Caco-2 (cell line): ENCODE measurements at regions not wholly inside any gene's neighbourhood (a gene's known extent, or its start where the extent isn't known, plus 50 kb on each side); places are given as distances from the start of the nearest gene placed in this dataset.

Experiments used
- BruUV-seq: library from RNA; stranded (reverse); fragments of 400-500 nt; replicated peaks from 2 replicates; lab custom pipeline; 2021; lab: Mats Ljungman, UMichigan
- CTCF ChIA-PET: fragments of 300-600 bp; sonication (Branson Sonifier 250); formaldehyde crosslinking; loops from one replicate; lab custom pipeline; 2022; ENCODE audit warnings: antibody characterized with exemption; lab: Charles Lee
- POLR2A ChIA-PET: fragments of 300-600 bp; sonication (Branson Sonifier 250); formaldehyde crosslinking; loops from one replicate; lab custom pipeline; 2022; ENCODE audit warnings: antibody characterized with exemption; lab: Charles Lee
- DNase-seq, 2 experiments: peaks; one replicate each; pipeline versions ENCODE4 v3.0.0 to v3.0.0-alpha.2; 2020 to 2022
- H3K27me3 ChIP-seq: replicated peaks from 2 replicates; pipeline ENCODE4 v1.6.0; 2011; ENCODE audit warnings: low read length; ENCODE audit not compliant: control insufficient read depth, insufficient read depth
- H3K36me3 ChIP-seq: 2 replicates; pipeline ENCODE4 v1.5.1; 2011; ENCODE audit warnings: low read length; ENCODE audit not compliant: control insufficient read depth, insufficient read depth
- H3K4me1 ChIP-seq: fragments of 250-450 bp; sonication (Bioruptor Pico); 2 replicates; pipeline ENCODE4 v1.5.1; 2020; ENCODE audit warnings: mild to moderate bottlenecking
- H3K4me3 ChIP-seq: 2 replicates; pipeline ENCODE4 v1.5.1; 2011; ENCODE audit warnings: low read depth, mild to moderate bottlenecking, control low read depth, low read length
- H3K9me3 ChIP-seq: fragments of 250-450 bp; sonication (Bioruptor Pico); 2 replicates; pipeline ENCODE4 v1.5.1; 2020; ENCODE audit warnings: mild to moderate bottlenecking, moderate library complexity
- H3K27ac Mint-ChIP-seq: one replicate; pipeline ENCODE4 v1.8.0; 2022; ENCODE audit warnings: mixed read lengths; ENCODE audit not compliant: unreplicated experiment
- H3K27me3 Mint-ChIP-seq: one replicate; pipeline ENCODE4 v1.8.0; 2022; ENCODE audit warnings: mixed read lengths; ENCODE audit not compliant: insufficient read depth, unreplicated experiment
- H3K36me3 Mint-ChIP-seq: one replicate; pipeline ENCODE4 v1.8.0; 2022; ENCODE audit warnings: mild to moderate bottlenecking, mixed read lengths; ENCODE audit not compliant: insufficient read depth, unreplicated experiment
- H3K4me1 Mint-ChIP-seq: one replicate; pipeline ENCODE4 v1.8.0; 2022; ENCODE audit warnings: low read depth, mixed read lengths; ENCODE audit not compliant: unreplicated experiment
- H3K4me3 Mint-ChIP-seq: one replicate; pipeline ENCODE4 v1.8.0; 2022; ENCODE audit warnings: mild to moderate bottlenecking, moderate library complexity, mixed read lengths; ENCODE audit not compliant: unreplicated experiment
- H3K9me3 Mint-ChIP-seq: one replicate; pipeline ENCODE4 v1.8.0; 2022; ENCODE audit warnings: mixed read lengths; ENCODE audit not compliant: unreplicated experiment
- CTCF ChIP-seq, 2 experiments: fragments of 200-600 bp in 1 of 2; IDR thresholded peaks; 1 replicate in 1 of 2; 2 replicates in 1 of 2; pipeline versions ENCODE4 v1.5.1 to v1.8.0; 2011 to 2022; ENCODE audit warnings: antibody characterized with exemption in 1 of 2, control low read depth in 1 of 2, inconsistent platforms in 1 of 2, low read depth in 1 of 2, low read length in 1 of 2, mild to moderate bottlenecking in 1 of 2, moderate library complexity in 1 of 2; ENCODE audit not compliant: insufficient read depth in 1 of 2, severe bottlenecking in 1 of 2, unreplicated experiment in 1 of 2
- intact Hi-C: fragments of 100-400 bp; cut with micrococcal nuclease; formaldehyde crosslinking; loops from one replicate; pipeline ENCODE4 v1.10.0; 2022; ENCODE audit not compliant: unreplicated experiment

DNA sequence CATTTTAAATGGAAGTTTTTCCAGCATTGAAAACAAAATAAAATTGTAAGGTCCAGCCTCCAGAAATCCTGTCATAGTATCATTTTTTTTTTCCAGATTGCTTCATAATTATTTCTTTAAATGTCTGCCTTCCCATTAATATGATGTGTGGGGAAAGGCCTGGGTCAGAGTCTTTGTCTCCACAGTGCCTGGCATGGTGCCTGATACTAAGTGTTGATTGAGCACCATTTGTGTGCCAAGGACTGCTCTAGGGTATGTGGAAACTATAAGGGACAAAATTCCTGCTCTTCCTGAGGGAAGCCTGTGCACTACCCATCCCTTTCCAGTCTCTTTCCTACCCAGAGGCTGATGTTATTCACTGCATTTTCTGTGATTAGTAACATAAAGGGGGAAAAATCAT lies 53.1 kb upstream of the BEND4 start:
- intact Hi-C loops: no loop called here
- no peaks in the 10 kb centered on the region for H3K4me1 ChIP-seq
- H3K9me3 Mint-ChIP-seq: no peaks in the 10 kb centered on the region
- no peak for DNase-seq
- H3K4me3 ChIP-seq: no peak overlapping the region
- H3K4me3 Mint-ChIP-seq: no peak overlapping the region
- H3K27ac Mint-ChIP-seq: no peak overlapping the region
- H3K4me1 Mint-ChIP-seq: no peaks in the 10 kb centered on the region
- H3K27me3 ChIP-seq: no peaks in the 10 kb centered on the region
- peaks cover 16% of the 10 kb centered on the region for H3K27me3 Mint-ChIP-seq
- no peaks in the 10 kb centered on the region for H3K36me3 Mint-ChIP-seq
- no peak for TF ChIP-seq CTCF (IDR thresholded peaks at IDR 0.05; ENCODE audit: insufficient read depth in 1 of 2, low read depth in 1 of 2, low read length in 1 of 2, severe bottlenecking in 1 of 2, unreplicated experiment in 1 of 2)
- ChIA-PET CTCF (no interaction called here), POLR2A (no interaction called here)
- no peaks in the 10 kb centered on the region for H3K36me3 ChIP-seq
- no peaks in the 10 kb centered on the region for H3K9me3 ChIP-seq
- BruUV-seq: no TSS peak

- no peaks in the 10 kb centered on the region for H3K36me3 Mint-ChIP-seq
- no TSS peak for BruUV-seq
- H3K27ac Mint-ChIP-seq: no peak overlapping the region
- no peak for DNase-seq
- Histone ChIP-seq H3K27me3 (no peaks in the 10 kb centered on the region), H3K4me1 (no peaks in the 10 kb centered on the region), H3K36me3 (no peaks in the 10 kb centered on the region), H3K4me3 (no peak overlapping the region), H3K9me3 (no peaks in the 10 kb centered on the region)
- H3K27me3 Mint-ChIP-seq: peaks cover 5% of the 10 kb centered on the region
- ChIA-PET CTCF (no interaction called here), POLR2A (no interaction called here)
- no peaks in the 10 kb centered on the region for H3K9me3 Mint-ChIP-seq
- TF ChIP-seq CTCF (IDR thresholded peaks at IDR 0.05; ENCODE audit: insufficient read depth in 1 of 2, low read depth in 1 of 2, low read length in 1 of 2, severe bottlenecking in 1 of 2, unreplicated experiment in 1 of 2): no peak
- H3K4me1 Mint-ChIP-seq: peaks cover 13% of the 10 kb centered on the region
- no peak overlapping the region for H3K4me3 Mint-ChIP-seq
- intact Hi-C loops: no loop called here
These were observed 64.2 kb upstream of the BEND4 start for GRCh38 chr4:42216664-42217063.

GRCh38 chr4:42225286-42225685 lies 72.8 kb upstream of the BEND4 start:
- no peak for TF ChIP-seq CTCF (IDR thresholded peaks at IDR 0.05; ENCODE audit: insufficient read depth in 1 of 2, low read depth in 1 of 2, low read length in 1 of 2, severe bottlenecking in 1 of 2, unreplicated experiment in 1 of 2)
- Mint-ChIP-seq H3K27me3 (peaks cover 18% of the 10 kb centered on the region), H3K4me3 (no peak overlapping the region), H3K36me3 (no peaks in the 10 kb centered on the region), H3K27ac (no peak overlapping the region), H3K4me1 (no peaks in the 10 kb centered on the region), H3K9me3 (no peaks in the 10 kb centered on the region)
- no peak for DNase-seq
- H3K9me3 ChIP-seq: no peaks in the 10 kb centered on the region
- H3K4me1 ChIP-seq: no peaks in the 10 kb centered on the region
- intact Hi-C loops: no loop called here
- no peak overlapping the region for H3K4me3 ChIP-seq
- POLR2A ChIA-PET: no interaction called here
- H3K36me3 ChIP-seq: no peaks in the 10 kb centered on the region
- BruUV-seq: no TSS peak
- H3K27me3 ChIP-seq: no peaks in the 10 kb centered on the region
- CTCF ChIA-PET: no interaction called here
